GM23338 (cell line): ENCODE measurements at regions not wholly inside any gene's neighbourhood (a gene's known extent, or its start where the extent isn't known, plus 50 kb on each side); places are given as distances from the start of the nearest gene placed in this dataset.

Source experiments
- ATAC-seq: fragments of 200-7000 bp; cut with Tn5 transposase; 3 replicates; pipeline ENCODE4 v1.9.1; 2020
- DNase-seq: peaks from one replicate; pipeline ENCODE4 v3.0.0-alpha.2; 2015; ENCODE audit warnings: low spot score
- H2AFZ ChIP-seq: fragments of 200-600 bp; sonication (generic); 2 replicates; pipeline ENCODE4 v1.8.0; 2016; ENCODE audit warnings: antibody characterized with exemption, mild to moderate bottlenecking, moderate library complexity
- H3F3A ChIP-seq: fragments of 200-600 bp; sonication (generic); replicated peaks from 2 replicates; pipeline ENCODE4 v1.8.0; 2017; ENCODE audit warnings: antibody characterized with exemption, mixed run types, low read depth
- H3K27ac ChIP-seq: fragments of 200-600 bp; sonication (generic); 2 replicates; pipeline ENCODE4 v1.6.1; 2016; ENCODE audit warnings: low read depth
- H3K27me3 ChIP-seq: fragments of 200-600 bp; sonication (generic); 2 replicates; pipeline ENCODE4 v1.8.0; 2016; ENCODE audit warnings: mild to moderate bottlenecking, mixed run types, moderate library complexity; ENCODE audit not compliant: insufficient read depth
- H3K36me3 ChIP-seq: fragments of 200-600 bp; sonication (generic); 2 replicates; pipeline ENCODE4 v1.8.0; 2016; ENCODE audit warnings: mild to moderate bottlenecking; ENCODE audit not compliant: insufficient read depth
- H3K4me1 ChIP-seq: fragments of 200-600 bp; sonication (generic); 2 replicates; pipeline ENCODE4 v1.8.0; 2016; ENCODE audit warnings: mild to moderate bottlenecking, moderate library complexity; ENCODE audit not compliant: insufficient read depth
- H3K4me2 ChIP-seq: fragments of 200-600 bp; sonication (generic); 2 replicates; pipeline ENCODE4 v1.7.1; 2017; ENCODE audit warnings: mixed run types
- H3K4me3 ChIP-seq: fragments of 200-600 bp; sonication (generic); 2 replicates; pipeline ENCODE4 v1.6.1; 2016; ENCODE audit warnings: mixed run types
- H3K79me2 ChIP-seq: fragments of 200-600 bp; sonication (generic); replicated peaks from 2 replicates; pipeline ENCODE4 v1.8.0; 2017; ENCODE audit warnings: mild to moderate bottlenecking; ENCODE audit not compliant: insufficient read depth
- H3K9me2 ChIP-seq: fragments of 200-600 bp; sonication (generic); 2 replicates; pipeline ENCODE4 v1.8.0; 2017; ENCODE audit not compliant: insufficient read depth
- H4K20me1 ChIP-seq: fragments of 200-600 bp; sonication (generic); replicated peaks from 2 replicates; pipeline ENCODE4 v1.8.0; 2017; ENCODE audit warnings: mild to moderate bottlenecking; ENCODE audit not compliant: insufficient read depth
- H3K27ac Mint-ChIP-seq: 2 replicates; pipeline ENCODE4 v1.8.0; 2020; ENCODE audit warnings: inconsistent platforms, mild to moderate bottlenecking, moderate library complexity, mixed read lengths
- H3K27me3 Mint-ChIP-seq: 3 replicates; pipeline ENCODE4 v1.8.0; 2022; ENCODE audit warnings: low read depth, mild to moderate bottlenecking, moderate library complexity, mixed read lengths, inconsistent platforms; ENCODE audit not compliant: insufficient read depth, poor library complexity
- H3K36me3 Mint-ChIP-seq: 3 replicates; pipeline ENCODE4 v1.8.0; 2021; ENCODE audit warnings: low read depth, mild to moderate bottlenecking, inconsistent platforms, moderate library complexity, mixed read lengths
- H3K4me1 Mint-ChIP-seq: 3 replicates; pipeline ENCODE4 v1.8.0; 2020; ENCODE audit warnings: mild to moderate bottlenecking, inconsistent platforms, mixed read lengths
- H3K4me3 Mint-ChIP-seq: 3 replicates; pipeline ENCODE4 v1.8.0; 2021; ENCODE audit warnings: moderate library complexity, mild to moderate bottlenecking, inconsistent platforms, mixed read lengths
- H3K9me3 Mint-ChIP-seq: 3 replicates; pipeline ENCODE4 v1.8.0; 2020; ENCODE audit warnings: moderate library complexity, mild to moderate bottlenecking, inconsistent platforms, mixed read lengths
- CREB1 ChIP-seq: fragments of 250-450 bp; sonication (Bioruptor Pico); IDR thresholded peaks from 2 replicates; pipeline ENCODE4 v1.5.0; 2020; ENCODE audit warnings: low read depth, mild to moderate bottlenecking, moderate library complexity
- EZH2 ChIP-seq: fragments of 200-600 bp; sonication (generic); IDR thresholded peaks from one replicate; pipeline ENCODE4 v1.8.0; 2017; ENCODE audit warnings: antibody characterized with exemption, mild to moderate bottlenecking, low read depth; ENCODE audit not compliant: unreplicated experiment
- EZH2phosphoT487 ChIP-seq: fragments of 200-600 bp; sonication (generic); IDR thresholded peaks from one replicate; pipeline ENCODE4 v1.8.1; 2018; ENCODE audit warnings: antibody characterized with exemption; ENCODE audit not compliant: unreplicated experiment
- JUNB ChIP-seq: IDR thresholded peaks from one replicate; pipeline ENCODE4 v1.6.1; 2016; ENCODE audit warnings: antibody characterized with exemption; ENCODE audit not compliant: unreplicated experiment
- NANOG ChIP-seq: IDR thresholded peaks from 2 replicates; pipeline ENCODE4 v1.6.1; 2016; ENCODE audit warnings: antibody characterized with exemption, borderline replicate concordance
- POLR2AphosphoS5 ChIP-seq: IDR thresholded peaks from 2 replicates; pipeline ENCODE4 v1.6.1; 2016; ENCODE audit warnings: antibody characterized with exemption, low read depth
- REST ChIP-seq: IDR thresholded peaks from one replicate; pipeline ENCODE4 v1.6.1; 2018; ENCODE audit warnings: antibody characterized with exemption; ENCODE audit not compliant: unreplicated experiment
- STAT1 ChIP-seq: IDR thresholded peaks from one replicate; pipeline ENCODE4 v1.6.1; 2016; ENCODE audit warnings: antibody characterized with exemption; ENCODE audit not compliant: unreplicated experiment
- ZNF114 ChIP-seq: fragments of 250-450 bp; sonication (Bioruptor Pico); IDR thresholded peaks from 2 replicates; pipeline ENCODE4 v1.5.0; 2020; ENCODE audit warnings: mild to moderate bottlenecking, moderate library complexity
- ZNF331 ChIP-seq: fragments of 250-450 bp; sonication (Bioruptor Pico); IDR thresholded peaks from 2 replicates; pipeline ENCODE4 v1.5.0; 2020; ENCODE audit warnings: low read depth, mild to moderate bottlenecking, moderate library complexity
- ZNF462 ChIP-seq: fragments of 250-450 bp; sonication (Bioruptor Pico); IDR thresholded peaks from 2 replicates; pipeline ENCODE4 v1.5.0; 2020; ENCODE audit warnings: mild to moderate bottlenecking, moderate library complexity
- TF ChIP-seq, protein P1 (sequence below), 2 experiments: fragments of 200-600 bp in 1 of 2; sonication (generic) in 1 of 2; conservative IDR thresholded peaks; 2 replicates each; pipeline versions ENCODE4 v1.5.1 to v1.6.1; 2016 to 2017; ENCODE audit warnings: antibody characterized with exemption in 2 of 2, low read depth in 2 of 2, mild to moderate bottlenecking in 2 of 2, moderate library complexity in 1 of 2
- TF ChIP-seq, protein P2 (sequence below): IDR thresholded peaks from 2 replicates; pipeline ENCODE4 v1.6.1; 2016; ENCODE audit warnings: antibody characterized with exemption

- H2AFZ ChIP-seq: peak overlapping the region; percentile 74; the same call in 1 of the 2 replicates
- H3K4me3 ChIP-seq: no peak overlapping the region
- H3K9me2 ChIP-seq: no peaks in the 10 kb centered on the region; the same call in 1 of the 2 replicates
- no peak for ATAC-seq
- DNase-seq: no peak
- TF ChIP-seq POLR2AphosphoS5: no peak
- TF ChIP-seq NANOG: no peak
- TF ChIP-seq, protein P1, sequence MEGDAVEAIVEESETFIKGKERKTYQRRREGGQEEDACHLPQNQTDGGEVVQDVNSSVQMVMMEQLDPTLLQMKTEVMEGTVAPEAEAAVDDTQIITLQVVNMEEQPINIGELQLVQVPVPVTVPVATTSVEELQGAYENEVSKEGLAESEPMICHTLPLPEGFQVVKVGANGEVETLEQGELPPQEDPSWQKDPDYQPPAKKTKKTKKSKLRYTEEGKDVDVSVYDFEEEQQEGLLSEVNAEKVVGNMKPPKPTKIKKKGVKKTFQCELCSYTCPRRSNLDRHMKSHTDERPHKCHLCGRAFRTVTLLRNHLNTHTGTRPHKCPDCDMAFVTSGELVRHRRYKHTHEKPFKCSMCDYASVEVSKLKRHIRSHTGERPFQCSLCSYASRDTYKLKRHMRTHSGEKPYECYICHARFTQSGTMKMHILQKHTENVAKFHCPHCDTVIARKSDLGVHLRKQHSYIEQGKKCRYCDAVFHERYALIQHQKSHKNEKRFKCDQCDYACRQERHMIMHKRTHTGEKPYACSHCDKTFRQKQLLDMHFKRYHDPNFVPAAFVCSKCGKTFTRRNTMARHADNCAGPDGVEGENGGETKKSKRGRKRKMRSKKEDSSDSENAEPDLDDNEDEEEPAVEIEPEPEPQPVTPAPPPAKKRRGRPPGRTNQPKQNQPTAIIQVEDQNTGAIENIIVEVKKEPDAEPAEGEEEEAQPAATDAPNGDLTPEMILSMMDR (conservative IDR thresholded peaks at IDR 0.05; ENCODE audit: low read depth in 2 of 2): no peak
- TF ChIP-seq ZNF331: no peak
- TF ChIP-seq, protein P2, sequence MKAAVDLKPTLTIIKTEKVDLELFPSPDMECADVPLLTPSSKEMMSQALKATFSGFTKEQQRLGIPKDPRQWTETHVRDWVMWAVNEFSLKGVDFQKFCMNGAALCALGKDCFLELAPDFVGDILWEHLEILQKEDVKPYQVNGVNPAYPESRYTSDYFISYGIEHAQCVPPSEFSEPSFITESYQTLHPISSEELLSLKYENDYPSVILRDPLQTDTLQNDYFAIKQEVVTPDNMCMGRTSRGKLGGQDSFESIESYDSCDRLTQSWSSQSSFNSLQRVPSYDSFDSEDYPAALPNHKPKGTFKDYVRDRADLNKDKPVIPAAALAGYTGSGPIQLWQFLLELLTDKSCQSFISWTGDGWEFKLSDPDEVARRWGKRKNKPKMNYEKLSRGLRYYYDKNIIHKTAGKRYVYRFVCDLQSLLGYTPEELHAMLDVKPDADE: no peak
- no peak for TF ChIP-seq JUNB
- TF ChIP-seq EZH2phosphoT487: no peak
- TF ChIP-seq CREB1 (CRISPR knock-in tag): no peak
- TF ChIP-seq EZH2: no peak
- no peak for TF ChIP-seq ZNF462 (CRISPR knock-in tag)
- TF ChIP-seq ZNF114 (CRISPR knock-in tag): no peak
- TF ChIP-seq STAT1: no peak
- TF ChIP-seq REST: no peak
- no peaks in the 10 kb centered on the region for H3K27me3 ChIP-seq
- no peaks in the 10 kb centered on the region for H3F3A ChIP-seq
- no peaks in the 10 kb centered on the region for H3K79me2 ChIP-seq
- no peaks in the 10 kb centered on the region for H3K4me1 ChIP-seq
- no peaks in the 10 kb centered on the region for H3K36me3 Mint-ChIP-seq
- no peak overlapping the region for H3K4me2 ChIP-seq
- no peaks in the 10 kb centered on the region for H3K9me3 Mint-ChIP-seq
- H3K4me3 Mint-ChIP-seq: no peak overlapping the region
- no peaks in the 10 kb centered on the region for H3K36me3 ChIP-seq
- no peaks in the 10 kb centered on the region for H3K4me1 Mint-ChIP-seq
- no peaks in the 10 kb centered on the region for H4K20me1 ChIP-seq
- H3K27ac Mint-ChIP-seq: no peak overlapping the region
- peaks cover 2% of the 10 kb centered on the region for H3K27me3 Mint-ChIP-seq
- no peak overlapping the region for H3K27ac ChIP-seq
Measured at GRCh38 chr1:191125950-191126349, 648.3 kb upstream of the BRINP3 start.
